Putamen (tissue), 1 donor: ENCODE measurements at regions not wholly inside any gene's neighbourhood (a gene's known extent, or its start where the extent isn't known, plus 50 kb on each side); places are given as distances from the start of the nearest gene placed in this dataset.
A peak's percentile ranks its signal among the peaks of the same experiment; 100 is the strongest.
"Not testable (repeated sequence)": the region's sequence is repeated elsewhere in the genome, so short reads cannot be mapped to it uniquely, and the experiment has no call there.

Experiments used
- DNase-seq: peaks from one replicate; pipeline ENCODE4 v3.0.0-alpha.2; 2016; ENCODE audit warnings: low spot score

DNA sequence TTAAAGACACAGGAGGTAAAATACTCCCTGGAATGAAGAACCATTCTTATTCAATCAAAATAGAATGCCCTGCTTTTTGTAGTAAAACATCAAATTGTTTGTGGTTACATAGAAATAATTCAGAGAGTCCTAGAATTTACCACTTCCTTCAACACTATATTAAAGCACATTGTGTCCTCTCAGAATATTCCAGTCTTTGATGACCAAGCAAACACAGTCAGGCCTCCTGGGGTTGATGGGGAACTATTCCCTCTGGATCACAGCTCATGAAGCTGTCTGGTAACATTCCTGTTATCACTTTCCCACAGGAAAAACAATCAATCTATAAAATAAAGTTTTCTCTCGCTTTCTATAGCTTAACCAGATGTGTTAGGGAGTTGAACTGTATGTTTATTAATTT, 389.3 kb downstream of the KCNA4 start:
- no peak for DNase-seq

- DNase-seq = no peak
These were observed 393.6 kb downstream of the KCNA4 start for GRCh38 chr11:29623144-29623722.

DNA sequence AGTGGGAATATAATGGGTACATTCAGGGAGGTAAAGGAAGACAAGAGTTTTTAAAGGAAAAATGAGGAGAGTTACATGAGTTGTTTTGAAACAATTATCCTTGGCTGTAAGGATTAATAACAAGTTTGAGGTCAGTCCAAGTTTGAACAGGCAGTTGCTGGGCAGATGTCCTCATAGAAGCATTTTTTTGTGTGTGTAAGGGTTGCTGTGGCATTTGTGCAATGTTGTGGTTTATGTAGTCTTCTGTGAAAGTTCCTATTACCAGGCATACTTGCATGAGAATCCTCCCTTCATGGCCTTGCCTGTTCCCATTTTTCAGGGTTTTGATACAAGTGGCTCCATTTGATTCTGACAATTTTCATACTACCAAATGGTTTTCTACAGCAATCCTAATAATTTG, 400.2 kb downstream of the KCNA4 start:
- no peak for DNase-seq

DNA sequence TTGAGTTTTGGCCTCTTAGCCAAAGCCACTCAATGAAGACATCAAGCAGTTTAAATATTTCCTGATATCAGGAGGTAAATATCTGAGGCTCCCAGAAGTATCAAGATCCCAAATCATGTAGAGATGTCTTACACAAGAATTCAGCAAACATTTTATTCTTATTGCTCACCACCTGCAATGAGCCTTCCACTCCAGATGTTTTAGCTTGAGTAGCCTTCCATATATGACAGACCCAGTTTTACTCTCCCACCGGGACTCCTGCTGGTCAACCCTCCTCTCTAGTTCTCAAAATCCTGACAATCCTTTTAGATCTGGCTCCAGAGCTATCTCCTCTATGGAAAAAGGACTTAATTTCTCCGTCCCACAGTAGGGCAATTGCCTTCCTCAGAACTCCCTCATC, 404.4 kb downstream of the KCNA4 start:
- no peak for DNase-seq

GRCh38 chr11:29606330-29607031, 410.3 kb downstream of the KCNA4 start:
- DNase-seq = no peak

DNA sequence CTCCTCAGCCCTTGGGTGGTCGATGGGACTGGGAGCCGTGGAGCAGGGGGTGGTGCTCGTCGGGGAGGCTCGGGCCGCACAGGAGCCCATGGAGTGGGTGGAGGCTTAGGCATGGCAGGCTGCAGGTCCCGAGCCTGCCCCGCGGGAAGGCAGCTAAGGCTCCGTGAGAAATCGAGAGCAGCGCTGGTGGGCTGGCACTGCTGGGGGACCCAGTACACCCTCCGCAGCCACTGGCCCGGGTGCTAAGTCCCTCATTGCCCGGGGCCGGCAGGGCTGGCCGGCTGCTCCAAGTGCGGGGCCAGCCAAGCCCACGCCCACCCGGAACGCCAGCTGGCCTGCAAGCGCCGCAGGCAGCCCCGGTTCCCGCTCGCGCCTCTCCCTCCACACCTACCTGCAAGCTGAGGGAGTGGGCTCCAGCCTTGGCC, 416.7 kb downstream of the KCNA4 start:
- DNase-seq = not testable (repeated sequence)

- no peak for DNase-seq
These were observed 432.5 kb downstream of the KCNA4 start for GRCh38 chr11:29584342-29584741.

- no peak for DNase-seq
These were observed 438.0 kb downstream of the KCNA4 start for GRCh38 chr11:29578806-29579205.

GRCh38 chr11:29564486-29564885, 452.3 kb downstream of the KCNA4 start:
- DNase-seq = no peak

- no peak for DNase-seq
These were observed 454.6 kb downstream of the KCNA4 start for GRCh38 chr11:29562183-29562582.

GRCh38 chr11:29553990-29554389, 462.8 kb downstream of the KCNA4 start:
- DNase-seq = no peak

- DNase-seq = peak; percentile 29
These were observed 478.3 kb downstream of the KCNA4 start for GRCh38 chr11:29538339-29539036.

- no peak for DNase-seq
These were observed 482.0 kb downstream of the KCNA4 start for GRCh38 chr11:29534836-29535235.

GRCh38 chr11:29530961-29531360, 485.9 kb downstream of the KCNA4 start:
- no peak for DNase-seq

GRCh38 chr11:29527391-29527936, 489.4 kb downstream of the KCNA4 start:
- DNase-seq = no peak

- DNase-seq = no peak
These were observed 498.2 kb downstream of the KCNA4 start for GRCh38 chr11:29518389-29519174.

DNA sequence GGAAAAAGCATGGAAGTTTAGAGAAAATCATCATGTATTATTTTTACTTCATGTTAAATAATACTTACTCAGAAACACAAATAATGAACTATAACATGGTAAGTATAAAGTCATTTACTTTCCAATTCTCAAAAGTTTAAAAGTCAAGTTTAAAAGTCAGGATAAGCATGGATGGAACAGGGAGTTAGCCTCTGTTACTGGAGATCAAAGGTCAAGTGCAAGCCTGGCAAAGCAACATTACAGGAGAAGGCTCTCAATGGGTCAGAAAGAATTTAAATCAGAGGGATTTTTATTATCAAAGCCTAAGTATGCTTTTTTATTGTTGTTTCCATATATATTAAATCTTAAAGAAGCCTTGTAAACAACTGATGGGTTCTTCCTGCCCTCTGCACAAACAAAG, 505.4 kb downstream of the KCNA4 start:
- no peak for DNase-seq

DNA sequence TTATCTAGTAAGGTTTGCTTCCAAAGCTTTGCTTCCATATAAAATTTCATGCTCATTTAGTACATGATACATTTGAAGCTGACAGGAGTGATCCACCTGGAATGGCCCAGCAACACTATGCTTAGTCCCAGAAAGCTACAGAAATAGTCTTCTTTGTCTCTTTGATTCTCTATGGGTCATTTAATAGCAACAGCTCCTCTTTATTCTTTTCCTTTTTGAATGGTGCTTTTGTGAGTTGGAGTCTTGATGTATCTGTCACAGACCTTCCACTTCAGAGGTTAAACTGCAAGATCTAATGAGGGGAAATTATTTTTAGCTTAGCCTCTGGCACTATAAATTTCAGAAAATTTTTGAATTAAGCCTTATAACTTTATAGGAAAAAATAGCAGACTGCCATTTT, 509.5 kb downstream of the KCNA4 start:
- DNase-seq = no peak

- no peak for DNase-seq
These were observed 521.2 kb downstream of the KCNA4 start for GRCh38 chr11:29495676-29496075.

DNA sequence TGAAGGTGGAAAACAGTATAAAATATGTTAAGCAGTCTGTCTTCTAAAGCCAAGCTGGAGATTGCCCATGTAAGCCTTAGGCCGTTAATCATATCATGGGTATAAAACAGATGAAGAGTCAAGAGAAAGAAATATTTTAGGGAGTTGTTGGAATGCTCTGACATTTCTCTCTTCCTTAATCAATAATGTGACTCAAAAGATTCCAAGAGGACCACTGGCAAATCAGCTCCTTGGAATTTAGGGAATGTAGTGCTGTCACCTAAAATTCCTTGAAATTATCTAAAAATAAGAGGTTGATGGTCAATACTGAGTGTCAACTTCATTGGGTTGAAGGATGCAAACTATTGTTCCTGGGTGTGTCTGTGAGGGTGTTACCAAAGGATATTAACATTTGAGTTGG, 525.9 kb downstream of the KCNA4 start:
- DNase-seq = no peak

- peak; percentile 66 for DNase-seq
These were observed 530.5 kb downstream of the KCNA4 start for GRCh38 chr11:29486301-29486700.

- DNase-seq = no peak
These were observed 531.2 kb downstream of the KCNA4 start for GRCh38 chr11:29485641-29486040.
